ENCODE measurements at regions not wholly inside any gene's neighbourhood (a gene's known extent, or its start where the extent isn't known, plus 50 kb on each side); places are given as distances from the start of the nearest gene placed in this dataset.

DNA sequence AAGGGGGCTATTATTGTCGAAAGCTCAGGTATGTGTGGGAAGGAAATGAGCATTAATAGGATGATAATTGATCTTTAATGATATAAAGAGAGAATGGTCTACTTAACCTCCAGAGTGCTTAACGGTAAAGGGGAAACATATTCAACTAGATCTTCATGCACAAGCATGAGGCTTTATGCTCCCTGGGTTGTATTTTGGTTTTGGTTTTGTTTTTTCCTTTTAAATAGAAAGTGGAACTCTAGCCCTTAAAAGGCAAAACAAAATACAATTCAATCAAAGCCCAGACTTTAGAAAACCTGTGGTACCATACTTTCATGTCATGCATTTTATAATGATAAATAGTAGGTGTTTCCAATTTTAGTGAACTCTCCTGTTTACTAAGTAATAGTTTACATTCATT is 622.7 kb downstream of the METTL15 start:
- peaks cover 0 to 26% of the 10 kb centered on the region in 2 experiments; a peak in 1 of 4 replicates for H3K4me1 ChIP-seq (ENCODE audit: control insufficient read depth in 1 of 2, insufficient read depth in 2 of 2, low read depth in 1 of 2, low read length in 1 of 2)
- no peak for DNase-seq
- TF ChIP-seq FOXJ3 (CRISPR knock-in tag; IDR thresholded peaks at IDR 0.05) (no peak), TCF12 (IDR thresholded peaks at IDR 0.05) (no peak), TEAD4 (IDR thresholded peaks at IDR 0.05; ENCODE audit: borderline replicate concordance, insufficient read depth) (no peak), GATA2 (CRISPR knock-in tag; IDR thresholded peaks at IDR 0.05) (no peak), NRF1 (IDR thresholded peaks at IDR 0.05; ENCODE audit: low read depth, low read length) (no peak), YY1 (IDR thresholded peaks at IDR 0.05; ENCODE audit: low read depth) (no peak)
- no peaks in the 10 kb centered on the region for H3K79me2 ChIP-seq (ENCODE audit: insufficient read depth)
- H3K9ac ChIP-seq, result peak overlapping the region; percentile 5; the same call in 1 of the 2 replicates
- no peaks in the 10 kb centered on the region for H3K27me3 ChIP-seq (ENCODE audit: insufficient read depth)
- CTCF ChIA-PET, result no interaction called here
- H3F3A ChIP-seq (replicated peaks; ENCODE audit: insufficient read depth), result peaks cover 10% of the 10 kb centered on the region
- 42% methylated on average over 2 of the region's 2 CpGs for WGBS (ENCODE audit: low lambda C conversion rate)
- no peaks in the 10 kb centered on the region for H3K9me2 ChIP-seq
- H3K9me3 ChIP-seq, result no peaks in the 10 kb centered on the region
- POLR2A ChIA-PET, result no interaction called here
- H3K4me2 ChIP-seq, result peak overlapping the region; percentile 48
- 0 out of 2 replicates have a peak overlapping the region, but pooled peaks have one; percentile 18 for H2AFZ ChIP-seq (ENCODE audit: low read depth)
- peak overlapping the region in 1 of 2 experiments; percentile 20; a peak in 2 of 4 replicates for H3K4me3 ChIP-seq (ENCODE audit: low read depth in 2 of 2, low read length in 1 of 2)
- peak overlapping the region in 1 of 2 experiments; percentile 19; a peak in 2 of 4 replicates for H3K27ac ChIP-seq (ENCODE audit: low read depth in 2 of 2, low read length in 1 of 2)
- no peaks in the 10 kb centered on the region for H3K36me3 ChIP-seq (replicated peaks in 1 of 2; ENCODE audit: control insufficient read depth in 1 of 2, insufficient read depth in 2 of 2, low read length in 1 of 2)
- no peaks in the 10 kb centered on the region for H4K20me1 ChIP-seq (ENCODE audit: insufficient read depth)

DNA sequence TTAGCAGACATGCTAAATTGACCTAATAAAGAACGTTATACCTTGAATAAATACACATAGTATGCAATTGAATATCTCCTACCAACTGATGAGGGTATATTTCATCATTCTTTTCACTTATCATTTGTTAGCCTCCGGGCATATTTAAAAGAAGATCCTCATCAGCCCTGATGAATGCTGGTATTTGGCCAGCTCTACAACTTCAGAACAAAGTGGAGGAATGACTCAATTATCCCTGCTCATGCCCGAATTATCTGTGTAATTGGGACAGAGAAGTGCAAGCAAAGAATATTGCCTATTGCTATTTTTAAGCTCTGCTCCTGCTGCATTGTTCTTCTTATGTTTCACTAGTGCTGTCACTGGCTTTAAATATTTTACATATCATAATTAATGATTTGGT is 622.1 kb downstream of the METTL15 start:
- no peak for DNase-seq
- Histone ChIP-seq H3K79me2 (ENCODE audit: insufficient read depth) (no peaks in the 10 kb centered on the region), H3K9me2 (no peaks in the 10 kb centered on the region), H3K27me3 (ENCODE audit: insufficient read depth) (no peaks in the 10 kb centered on the region), H3K9ac (no peak overlapping the region), H3K9me3 (no peaks in the 10 kb centered on the region), H3K27ac (ENCODE audit: low read depth in 2 of 2, low read length in 1 of 2) (peak overlapping the region in 1 of 2 experiments; percentile 19; a peak in 2 of 4 replicates), H3K4me1 (ENCODE audit: control insufficient read depth in 1 of 2, insufficient read depth in 2 of 2, low read depth in 1 of 2, low read length in 1 of 2) (peaks cover 0 to 26% of the 10 kb centered on the region in 2 experiments; a peak in 1 of 4 replicates), H3K4me2 (peak overlapping the region; percentile 48), H3K36me3 (replicated peaks in 1 of 2; ENCODE audit: control insufficient read depth in 1 of 2, insufficient read depth in 2 of 2, low read length in 1 of 2) (no peaks in the 10 kb centered on the region), H3F3A (replicated peaks; ENCODE audit: insufficient read depth) (peaks cover 10% of the 10 kb centered on the region), H2AFZ (ENCODE audit: low read depth) (no peak overlapping the region), H4K20me1 (ENCODE audit: insufficient read depth) (no peaks in the 10 kb centered on the region), H3K4me3 (ENCODE audit: low read depth in 2 of 2, low read length in 1 of 2) (peak overlapping the region in 1 of 2 experiments; percentile 20; a peak in 1 of 4 replicates)
- TF ChIP-seq TCF12 (IDR thresholded peaks at IDR 0.05), result 0 out of 2 replicates have a peak, but pooled peaks have one; percentile 5
- TF ChIP-seq, protein P1, sequence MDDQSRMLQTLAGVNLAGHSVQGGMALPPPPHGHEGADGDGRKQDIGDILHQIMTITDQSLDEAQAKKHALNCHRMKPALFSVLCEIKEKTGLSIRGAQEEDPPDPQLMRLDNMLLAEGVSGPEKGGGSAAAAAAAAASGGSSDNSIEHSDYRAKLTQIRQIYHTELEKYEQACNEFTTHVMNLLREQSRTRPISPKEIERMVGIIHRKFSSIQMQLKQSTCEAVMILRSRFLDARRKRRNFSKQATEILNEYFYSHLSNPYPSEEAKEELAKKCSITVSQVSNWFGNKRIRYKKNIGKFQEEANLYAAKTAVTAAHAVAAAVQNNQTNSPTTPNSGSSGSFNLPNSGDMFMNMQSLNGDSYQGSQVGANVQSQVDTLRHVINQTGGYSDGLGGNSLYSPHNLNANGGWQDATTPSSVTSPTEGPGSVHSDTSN (IDR thresholded peaks at IDR 0.05), result peak; percentile 14; the same call in 1 of the 2 replicates
- TF ChIP-seq, protein P2, sequence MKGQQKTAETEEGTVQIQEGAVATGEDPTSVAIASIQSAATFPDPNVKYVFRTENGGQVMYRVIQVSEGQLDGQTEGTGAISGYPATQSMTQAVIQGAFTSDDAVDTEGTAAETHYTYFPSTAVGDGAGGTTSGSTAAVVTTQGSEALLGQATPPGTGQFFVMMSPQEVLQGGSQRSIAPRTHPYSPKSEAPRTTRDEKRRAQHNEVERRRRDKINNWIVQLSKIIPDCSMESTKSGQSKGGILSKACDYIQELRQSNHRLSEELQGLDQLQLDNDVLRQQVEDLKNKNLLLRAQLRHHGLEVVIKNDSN (IDR thresholded peaks at IDR 0.05; ENCODE audit: borderline replicate concordance, low read depth), result no peak
- WGBS (ENCODE audit: low lambda C conversion rate), result 16% methylated on average over 3 of the region's 3 CpGs
- CTCF ChIA-PET, result no interaction called here
- POLR2A ChIA-PET, result no interaction called here

DNA sequence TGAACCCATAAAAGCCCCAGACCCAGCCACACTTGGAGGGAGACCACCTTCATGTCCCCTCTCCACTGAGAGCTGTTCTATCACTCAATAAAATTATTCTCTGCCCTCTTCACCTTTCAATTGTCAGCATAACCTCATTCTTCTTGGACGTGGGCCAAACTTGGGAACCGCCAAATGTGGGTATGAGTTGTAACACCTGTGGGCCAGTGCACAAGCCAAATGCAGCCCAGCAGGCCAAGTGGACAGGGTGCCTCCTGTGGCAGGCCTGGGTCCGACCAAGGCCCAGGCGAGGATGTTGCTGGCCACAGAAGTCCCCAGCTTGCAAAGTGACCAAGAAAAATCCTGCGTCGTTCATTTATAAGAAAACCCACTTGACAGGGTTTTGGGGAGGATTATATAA is 621.2 kb downstream of the METTL15 start:
- WGBS (ENCODE audit: low lambda C conversion rate), result 77% methylated on average over 6 of the region's 6 CpGs
- H3K4me1 ChIP-seq (ENCODE audit: control insufficient read depth in 1 of 2, insufficient read depth in 2 of 2, low read depth in 1 of 2, low read length in 1 of 2), result peaks cover 0 to 26% of the 10 kb centered on the region in 2 experiments; a peak in 1 of 4 replicates
- no peaks in the 10 kb centered on the region for H3K9me2 ChIP-seq
- H3K9ac ChIP-seq, result no peak overlapping the region
- no peak overlapping the region for H3K4me3 ChIP-seq (ENCODE audit: low read depth in 2 of 2, low read length in 1 of 2)
- H2AFZ ChIP-seq (ENCODE audit: low read depth), result no peak overlapping the region
- no peaks in the 10 kb centered on the region for H4K20me1 ChIP-seq (ENCODE audit: insufficient read depth)
- no peak overlapping the region for H3K27ac ChIP-seq (ENCODE audit: low read depth in 2 of 2, low read length in 1 of 2)
- no peak for DNase-seq
- no peaks in the 10 kb centered on the region for H3K36me3 ChIP-seq (replicated peaks in 1 of 2; ENCODE audit: control insufficient read depth in 1 of 2, insufficient read depth in 2 of 2, low read length in 1 of 2)
- H3F3A ChIP-seq (replicated peaks; ENCODE audit: insufficient read depth), result peaks cover 10% of the 10 kb centered on the region
- ChIA-PET POLR2A (no interaction called here), CTCF (no interaction called here)
- H3K9me3 ChIP-seq, result no peaks in the 10 kb centered on the region
- H3K4me2 ChIP-seq, result no peak overlapping the region
- H3K79me2 ChIP-seq (ENCODE audit: insufficient read depth), result no peaks in the 10 kb centered on the region
- H3K27me3 ChIP-seq (ENCODE audit: insufficient read depth), result no peaks in the 10 kb centered on the region
- TF ChIP-seq, protein P2 (IDR thresholded peaks at IDR 0.05; ENCODE audit: borderline replicate concordance, low read depth), result no peak
- no peak for TF ChIP-seq SMC3 (IDR thresholded peaks at IDR 0.05; ENCODE audit: low read depth, low read length)
- TF ChIP-seq, protein P1 (IDR thresholded peaks at IDR 0.05), result no peak
- no peak for TF ChIP-seq POLR2AphosphoS5 (IDR thresholded peaks at IDR 0.05; ENCODE audit: low read depth, low read length)
- TF ChIP-seq, protein P3, sequence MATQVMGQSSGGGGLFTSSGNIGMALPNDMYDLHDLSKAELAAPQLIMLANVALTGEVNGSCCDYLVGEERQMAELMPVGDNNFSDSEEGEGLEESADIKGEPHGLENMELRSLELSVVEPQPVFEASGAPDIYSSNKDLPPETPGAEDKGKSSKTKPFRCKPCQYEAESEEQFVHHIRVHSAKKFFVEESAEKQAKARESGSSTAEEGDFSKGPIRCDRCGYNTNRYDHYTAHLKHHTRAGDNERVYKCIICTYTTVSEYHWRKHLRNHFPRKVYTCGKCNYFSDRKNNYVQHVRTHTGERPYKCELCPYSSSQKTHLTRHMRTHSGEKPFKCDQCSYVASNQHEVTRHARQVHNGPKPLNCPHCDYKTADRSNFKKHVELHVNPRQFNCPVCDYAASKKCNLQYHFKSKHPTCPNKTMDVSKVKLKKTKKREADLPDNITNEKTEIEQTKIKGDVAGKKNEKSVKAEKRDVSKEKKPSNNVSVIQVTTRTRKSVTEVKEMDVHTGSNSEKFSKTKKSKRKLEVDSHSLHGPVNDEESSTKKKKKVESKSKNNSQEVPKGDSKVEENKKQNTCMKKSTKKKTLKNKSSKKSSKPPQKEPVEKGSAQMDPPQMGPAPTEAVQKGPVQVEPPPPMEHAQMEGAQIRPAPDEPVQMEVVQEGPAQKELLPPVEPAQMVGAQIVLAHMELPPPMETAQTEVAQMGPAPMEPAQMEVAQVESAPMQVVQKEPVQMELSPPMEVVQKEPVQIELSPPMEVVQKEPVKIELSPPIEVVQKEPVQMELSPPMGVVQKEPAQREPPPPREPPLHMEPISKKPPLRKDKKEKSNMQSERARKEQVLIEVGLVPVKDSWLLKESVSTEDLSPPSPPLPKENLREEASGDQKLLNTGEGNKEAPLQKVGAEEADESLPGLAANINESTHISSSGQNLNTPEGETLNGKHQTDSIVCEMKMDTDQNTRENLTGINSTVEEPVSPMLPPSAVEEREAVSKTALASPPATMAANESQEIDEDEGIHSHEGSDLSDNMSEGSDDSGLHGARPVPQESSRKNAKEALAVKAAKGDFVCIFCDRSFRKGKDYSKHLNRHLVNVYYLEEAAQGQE (IDR thresholded peaks at IDR 0.05; ENCODE audit: low read depth, low read length), result no peak
- TF ChIP-seq MXI1 (IDR thresholded peaks at IDR 0.05; ENCODE audit: low read depth, low read length), result no peak
